ENCODE measurements at regions not wholly inside any gene's neighbourhood (a gene's known extent, or its start where the extent isn't known, plus 50 kb on each side); places are given as distances from the start of the nearest gene placed in this dataset.

DNA sequence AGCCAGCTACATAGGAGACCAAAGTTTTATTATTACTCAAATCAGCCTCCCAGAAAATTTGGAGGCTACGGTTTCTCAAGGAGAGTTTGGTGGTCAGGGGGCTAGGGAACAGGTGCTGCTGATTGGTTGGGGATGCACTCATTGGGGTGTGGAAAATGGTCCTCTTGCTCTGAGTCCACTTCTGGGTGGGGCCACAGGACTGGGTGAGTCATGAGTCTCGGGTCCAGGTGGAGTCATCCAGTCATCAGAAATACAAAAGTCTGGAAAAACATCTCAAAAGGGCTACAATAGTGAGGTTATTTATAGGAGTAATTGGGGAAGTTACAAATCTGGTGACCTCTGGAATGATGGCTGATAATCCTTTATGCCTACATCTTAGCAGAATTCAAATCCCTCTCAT, 54.3 kb upstream of the SLC22A16 start:
- POLR2A ChIA-PET = interaction anchor here (2.6 kb wide), 1 partner anchor 344 kb away, joined by 11 read pairs; the partner anchor contains the start of gene AMD1
- Mint-ChIP-seq H3K36me3 (ENCODE audit: low read depth) (no peaks in the 10 kb centered on the region), H3K27me3 (no peaks in the 10 kb centered on the region), H3K4me3 (no peak overlapping the region), H3K27ac (no peak overlapping the region), H3K4me1 (peaks cover 42% of the 10 kb centered on the region), H3K9me3 (no peaks in the 10 kb centered on the region)
- DNase-seq = no peak
- CTCF ChIA-PET = no interaction called here

DNA sequence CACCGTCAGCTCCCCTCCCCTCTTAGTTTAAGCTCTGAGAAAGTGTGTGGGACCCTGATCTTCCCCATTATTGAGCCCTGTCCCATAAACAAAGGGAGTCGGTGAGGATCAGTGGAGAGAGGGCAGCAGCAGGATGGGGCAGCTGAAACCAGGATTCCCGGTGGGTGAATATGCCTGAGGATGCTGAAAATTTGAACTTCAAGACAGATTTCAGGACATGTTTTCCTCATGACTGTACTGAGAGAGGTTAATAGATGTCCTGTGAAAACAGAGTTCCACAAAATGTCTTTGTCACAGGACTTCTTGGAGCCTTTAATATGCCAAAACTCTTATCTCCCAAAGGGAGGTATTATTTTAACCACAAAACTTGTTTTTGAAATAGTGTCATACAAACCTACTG, 53.5 kb upstream of the SLC22A16 start:
- DNase-seq = no peak
- H3K36me3 Mint-ChIP-seq (ENCODE audit: low read depth) = no peaks in the 10 kb centered on the region
- POLR2A ChIA-PET = interaction anchor here (2.6 kb wide), 1 partner anchor 345 kb away, joined by 11 read pairs; the partner anchor contains the start of gene AMD1
- CTCF ChIA-PET = interaction anchor here (0.6 to 2.3 kb wide), 6 partner anchors 144 to 470 kb away, joined by 3 to 5 read pairs (median 4); partner anchors contain the start of gene CDK19
- no peak overlapping the region for H3K27ac Mint-ChIP-seq
- no peak overlapping the region for H3K4me3 Mint-ChIP-seq
- no peaks in the 10 kb centered on the region for H3K9me3 Mint-ChIP-seq
- no peaks in the 10 kb centered on the region for H3K27me3 Mint-ChIP-seq
- peaks cover 38% of the 10 kb centered on the region for H3K4me1 Mint-ChIP-seq

DNA sequence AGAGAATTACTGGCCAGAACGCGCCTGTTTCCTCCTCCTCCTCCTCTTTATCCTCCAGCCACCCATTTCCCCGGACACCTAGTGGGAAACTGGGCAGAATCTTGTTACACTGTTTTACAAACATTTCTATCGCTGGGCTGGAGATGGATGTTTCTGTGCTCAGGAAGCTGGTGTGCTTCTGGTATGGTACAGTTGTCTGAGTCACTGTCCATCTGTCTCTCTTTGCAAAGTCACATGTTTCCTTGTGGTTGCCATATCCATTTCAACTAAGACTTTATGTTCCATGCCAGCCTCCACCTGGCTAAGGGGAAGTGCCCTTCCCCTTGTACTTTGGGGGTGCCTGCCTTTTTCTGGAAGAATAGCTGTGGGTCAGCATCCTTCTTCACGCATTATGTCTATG, 52.9 kb upstream of the SLC22A16 start:
- no peaks in the 10 kb centered on the region for H3K27me3 Mint-ChIP-seq
- H3K27ac Mint-ChIP-seq = no peak overlapping the region
- H3K4me3 Mint-ChIP-seq = no peak overlapping the region
- H3K36me3 Mint-ChIP-seq (ENCODE audit: low read depth) = no peaks in the 10 kb centered on the region
- ChIA-PET CTCF (interaction anchor here (0.6 to 2.3 kb wide), 6 partner anchors 145 to 470 kb away, joined by 3 to 5 read pairs (median 4); partner anchors contain the start of gene CDK19), POLR2A (interaction anchor here (2.6 kb wide), 1 partner anchor 345 kb away, joined by 11 read pairs; the partner anchor contains the start of gene AMD1)
- H3K4me1 Mint-ChIP-seq = peaks cover 33% of the 10 kb centered on the region
- no peak for DNase-seq
- no peaks in the 10 kb centered on the region for H3K9me3 Mint-ChIP-seq

DNA sequence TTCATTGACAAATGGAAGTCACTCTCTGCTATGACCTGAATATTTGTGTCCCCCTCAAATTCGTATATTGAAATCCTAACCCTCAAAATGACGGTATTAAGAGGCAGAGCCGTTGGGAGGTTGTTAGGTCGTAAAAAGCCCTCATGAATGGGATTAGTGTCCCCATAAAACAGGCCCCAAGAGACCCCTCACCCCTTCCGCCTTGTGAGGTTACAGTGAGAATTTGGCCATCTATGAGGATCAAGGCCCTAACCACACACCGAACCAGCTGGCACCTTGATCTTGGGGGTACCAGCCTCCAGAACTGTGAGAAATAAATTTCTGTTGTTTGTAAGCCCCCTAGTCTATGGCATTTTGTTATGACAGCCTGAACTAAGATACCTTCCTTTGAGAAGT, 52.5 kb upstream of the SLC22A16 start:
- Mint-ChIP-seq H3K4me1 (peaks cover 30% of the 10 kb centered on the region), H3K36me3 (ENCODE audit: low read depth) (no peaks in the 10 kb centered on the region), H3K27ac (no peak overlapping the region), H3K4me3 (no peak overlapping the region), H3K27me3 (no peaks in the 10 kb centered on the region), H3K9me3 (no peaks in the 10 kb centered on the region)
- POLR2A ChIA-PET = interaction anchor here (2.6 kb wide), 1 partner anchor 346 kb away, joined by 11 read pairs; the partner anchor contains the start of gene AMD1
- DNase-seq = no peak
- CTCF ChIA-PET = interaction anchor here (0.6 to 2.3 kb wide), 19 partner anchors 16 to 482 kb away, joined by 3 to 9 read pairs (median 3); partner anchors contain the start of genes AMD1 and CDK19

DNA sequence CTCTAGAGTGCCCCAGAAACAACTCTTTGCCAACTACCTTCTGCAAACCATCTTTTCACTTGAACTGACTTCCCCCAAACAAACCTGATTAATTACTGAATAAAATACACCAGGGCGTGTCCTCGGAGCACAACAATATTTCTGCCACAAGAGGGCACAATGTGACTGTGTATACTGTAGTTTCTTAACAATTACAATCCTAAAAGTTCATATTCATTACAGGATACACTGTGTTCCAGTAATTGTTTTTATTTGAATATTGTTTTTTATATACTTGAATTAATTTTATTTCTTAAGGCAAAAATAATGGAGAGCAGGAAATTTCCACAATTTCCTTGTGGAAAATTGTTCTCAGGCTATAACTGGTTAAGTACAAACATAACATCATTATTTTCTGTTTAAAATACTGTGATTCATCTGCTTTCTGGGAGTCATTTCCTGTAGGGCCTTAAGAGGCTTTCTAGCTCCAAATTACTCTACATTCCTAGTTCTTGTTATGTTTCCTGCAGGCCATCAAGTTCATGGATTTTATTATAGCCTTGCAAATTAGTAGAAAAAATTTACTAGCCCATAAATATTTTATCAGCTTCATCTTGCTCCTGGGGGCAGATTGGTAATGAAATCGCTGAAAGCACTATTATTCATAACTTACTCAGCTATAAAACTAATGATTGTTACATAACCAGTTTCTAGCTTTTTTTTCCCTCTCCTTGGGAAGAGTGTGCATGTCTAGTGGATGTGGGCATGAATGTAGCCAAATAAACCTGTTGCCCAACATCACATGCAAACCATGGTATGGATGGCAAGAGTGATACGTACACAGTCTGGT, 51.9 kb upstream of the SLC22A16 start:
- peak; percentile 62 for DNase-seq
- Mint-ChIP-seq H3K27me3 (no peaks in the 10 kb centered on the region), H3K4me3 (no peak overlapping the region), H3K9me3 (no peaks in the 10 kb centered on the region), H3K36me3 (ENCODE audit: low read depth) (no peaks in the 10 kb centered on the region), H3K4me1 (peaks cover 26% of the 10 kb centered on the region), H3K27ac (no peak overlapping the region)
- ChIA-PET CTCF (interaction anchor here (0.6 to 2.3 kb wide), 22 partner anchors 12 to 483 kb away, joined by 3 to 9 read pairs (median 3); partner anchors contain the start of genes AMD1 and CDK19), POLR2A (no interaction called here)

DNA sequence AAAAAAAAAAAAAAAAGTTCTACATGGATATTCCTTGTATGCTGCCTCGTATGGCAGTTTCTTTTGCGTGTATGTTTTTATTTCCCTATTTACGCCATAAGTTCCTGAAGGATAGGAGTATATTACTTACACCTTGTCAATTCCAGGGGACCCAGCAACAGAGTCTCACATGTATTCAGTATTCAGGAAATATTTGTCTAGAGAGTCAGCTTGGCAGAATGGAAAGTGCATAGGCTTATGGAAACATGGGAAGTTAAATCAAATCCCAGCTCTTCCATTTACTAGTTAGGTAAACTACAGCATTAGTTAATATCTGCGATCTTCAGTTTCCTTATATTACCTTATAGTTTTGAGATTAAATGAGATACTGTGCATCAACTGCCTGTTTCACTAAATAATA, 51.1 kb upstream of the SLC22A16 start:
- no peaks in the 10 kb centered on the region for H3K27me3 Mint-ChIP-seq
- no peak overlapping the region for H3K27ac Mint-ChIP-seq
- no peaks in the 10 kb centered on the region for H3K36me3 Mint-ChIP-seq (ENCODE audit: low read depth)
- no peak overlapping the region for H3K4me3 Mint-ChIP-seq
- peaks cover 24% of the 10 kb centered on the region for H3K4me1 Mint-ChIP-seq
- H3K9me3 Mint-ChIP-seq = no peaks in the 10 kb centered on the region
- DNase-seq = no peak
- CTCF ChIA-PET = interaction anchor here (0.7 to 1.6 kb wide), 10 partner anchors 17 to 769 kb away, joined by 3 to 7 read pairs (median 3); partner anchors contain the start of gene AMD1
- POLR2A ChIA-PET = no interaction called here

DNA sequence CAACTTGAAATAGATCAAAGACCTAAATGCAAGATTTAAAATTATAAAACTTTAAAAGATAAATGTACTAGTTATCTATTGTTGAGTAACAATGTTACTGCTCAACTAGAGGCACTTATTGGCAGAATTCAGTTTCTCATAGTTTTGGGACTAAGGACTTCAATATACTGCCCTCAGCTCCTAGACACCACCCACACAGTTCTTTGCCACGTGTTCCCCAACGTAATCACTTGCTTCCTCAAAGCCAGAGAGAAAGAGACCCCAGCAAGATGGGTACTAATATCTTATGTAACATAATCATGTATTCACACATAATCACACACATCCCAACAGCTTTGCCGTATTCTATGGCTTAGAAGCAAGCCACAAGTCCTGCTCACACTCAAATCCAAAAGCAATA, 50.3 kb upstream of the SLC22A16 start:
- Mint-ChIP-seq H3K27me3 (no peaks in the 10 kb centered on the region), H3K9me3 (no peaks in the 10 kb centered on the region), H3K4me3 (no peak overlapping the region), H3K36me3 (ENCODE audit: low read depth) (no peaks in the 10 kb centered on the region), H3K4me1 (peaks cover 20% of the 10 kb centered on the region), H3K27ac (no peak overlapping the region)
- POLR2A ChIA-PET = no interaction called here
- DNase-seq = no peak
- CTCF ChIA-PET = interaction anchor here (0.6 to 1.2 kb wide), 8 partner anchors 18 to 770 kb away, joined by 3 to 7 read pairs (median 3); partner anchors contain the start of gene AMD1

Measured in activated CD4-positive, alpha-beta memory T cell treated with anti-CD3 and anti-CD28 coated beads, Interleukin-2, amount 10 ng/mL, durations not matched to agents 7 days and 5 days (primary cell).